GM21526 (cell line): ENCODE measurements at regions not wholly inside any gene's neighbourhood (a gene's known extent, or its start where the extent isn't known, plus 50 kb on each side); places are given as distances from the start of the nearest gene placed in this dataset.

Experiments
- ATAC-seq: cut with Tn5 transposase; IDR thresholded peaks from one replicate; pipeline ENCODE4 v1.9.1; 2021; ENCODE audit warnings: moderate library complexity; ENCODE audit not compliant: unreplicated experiment, low FRiP score

- ATAC-seq: no peak
Observed at GRCh38 chr2:123258877-123259539, 766.1 kb upstream of the CNTNAP5 start.

- no peak for ATAC-seq
Observed at GRCh38 chr2:123262856-123263255, 762.2 kb upstream of the CNTNAP5 start.

GRCh38 chr2:123283431-123283830, 741.7 kb upstream of the CNTNAP5 start:
- no peak for ATAC-seq

- ATAC-seq: no peak
Observed at GRCh38 chr2:123303731-123304130, 721.4 kb upstream of the CNTNAP5 start.
